Esophagus squamous epithelium (tissue), 4 donors: ENCODE measurements at regions not wholly inside any gene's neighbourhood (a gene's known extent, or its start where the extent isn't known, plus 50 kb on each side); places are given as distances from the start of the nearest gene placed in this dataset.

Source experiments
- CTCF ChIP-seq, 6 experiments: fragments of 450-650 bp in 4 of 6; fragments of 200-600 bp in 2 of 6; sonication (generic) in 2 of 6; IDR thresholded peaks; one replicate each; pipeline ENCODE4 v1.5.1; 2016 to 2019; ENCODE audit warnings: antibody characterized with exemption in 6 of 6, mild to moderate bottlenecking in 4 of 6, moderate library complexity in 4 of 6
- POLR2A ChIP-seq, 4 donors: fragments of 450-650 bp; IDR thresholded peaks; one replicate each; pipeline ENCODE4 v1.6.1; 2017; ENCODE audit warnings: antibody characterized with exemption in 4 of 4, mild to moderate bottlenecking in 4 of 4, moderate library complexity in 3 of 4

GRCh38 chr9:78863531-78863930 lies 566.6 kb downstream of the PSAT1 start:
- no peak for TF ChIP-seq CTCF (IDR thresholded peaks at IDR 0.05)
- no peak for TF ChIP-seq POLR2A (IDR thresholded peaks at IDR 0.05)
